Fibroblast of pulmonary artery (primary cell): ENCODE measurements at regions not wholly inside any gene's neighbourhood (a gene's known extent, or its start where the extent isn't known, plus 50 kb on each side); places are given as distances from the start of the nearest gene placed in this dataset.
A peak's percentile ranks its signal among the peaks of the same experiment; 100 is the strongest.

Source experiments
- DNase-seq: peaks from one replicate; pipeline ENCODE4 v3.0.0-alpha.2; 2010; ENCODE audit warnings: low read depth
- H3K4me3 ChIP-seq: replicated peaks from 2 replicates; pipeline ENCODE4 v1.5.1; 2011; ENCODE audit warnings: low read depth, mild to moderate bottlenecking, control low read depth, low read length, moderate library complexity
- CTCF ChIP-seq: IDR thresholded peaks from 2 replicates; pipeline ENCODE4 v1.5.1; 2011; ENCODE audit warnings: mild to moderate bottlenecking, control low read depth, low read length, inconsistent platforms; ENCODE audit errors: missing control alignments

GRCh38 chr2:234818937-234819336 is 132.9 kb upstream of the SH3BP4 start:
- DNase-seq: no peak
- no peak overlapping the region for H3K4me3 ChIP-seq
- peak; percentile 18 for TF ChIP-seq CTCF

- TF ChIP-seq CTCF: no peak
- no peak overlapping the region for H3K4me3 ChIP-seq
- DNase-seq: no peak
Measured at GRCh38 chr2:234816491-234816890, 135.3 kb upstream of the SH3BP4 start.

- DNase-seq: no peak
- no peak overlapping the region for H3K4me3 ChIP-seq
- no peak for TF ChIP-seq CTCF
Measured at GRCh38 chr2:234816056-234816455, 135.8 kb upstream of the SH3BP4 start.

- no peak for TF ChIP-seq CTCF
- no peak overlapping the region for H3K4me3 ChIP-seq
- no peak for DNase-seq
Measured at GRCh38 chr2:234814374-234814773, 137.4 kb upstream of the SH3BP4 start.

GRCh38 chr2:234812851-234813250 is 139.0 kb upstream of the SH3BP4 start:
- H3K4me3 ChIP-seq: no peak overlapping the region
- DNase-seq: no peak
- no peak for TF ChIP-seq CTCF

- no peak for TF ChIP-seq CTCF
- DNase-seq: no peak
- no peak overlapping the region for H3K4me3 ChIP-seq
Measured at GRCh38 chr2:234808907-234809306, 142.9 kb upstream of the SH3BP4 start.

- TF ChIP-seq CTCF: no peak
- H3K4me3 ChIP-seq: no peak overlapping the region
- DNase-seq: no peak
Measured at GRCh38 chr2:234806818-234807217, 145.0 kb upstream of the SH3BP4 start.
